ENCODE measurements at regions not wholly inside any gene's neighbourhood (a gene's known extent, or its start where the extent isn't known, plus 50 kb on each side); places are given as distances from the start of the nearest gene placed in this dataset.

- TF ChIP-seq CTCF (IDR thresholded peaks at IDR 0.05) = no peak
- no peak for TF ChIP-seq POLR2AphosphoS5 (IDR thresholded peaks at IDR 0.05)
Measured at GRCh38 chr3:89560568-89560967, 453.1 kb downstream of the EPHA3 start.

Data from gastroesophageal sphincter (tissue), 3 donors.